ENCODE measurements at regions not wholly inside any gene's neighbourhood (a gene's known extent, or its start where the extent isn't known, plus 50 kb on each side); places are given as distances from the start of the nearest gene placed in this dataset.

DNA sequence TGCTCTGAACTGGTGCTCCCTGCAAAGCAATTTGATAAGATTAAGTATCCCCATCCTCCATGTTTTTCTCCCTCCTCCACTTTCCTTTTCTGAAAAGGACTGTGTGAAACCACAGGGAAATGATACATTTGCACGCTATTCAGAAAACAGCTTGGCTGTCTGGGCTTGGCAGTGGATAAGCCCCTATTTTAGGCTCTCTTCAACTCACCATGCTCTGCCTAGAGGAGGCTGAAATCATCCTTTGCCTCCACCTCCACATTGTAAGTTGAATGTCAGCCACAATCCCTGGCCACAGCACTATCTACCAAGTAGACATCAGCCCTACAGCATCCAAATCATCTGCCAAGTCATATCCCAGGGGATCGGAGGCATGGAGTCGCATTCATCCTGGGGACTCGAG lies 642.3 kb downstream of the RPS29 start:
- no peak for TF ChIP-seq ZFX (IDR thresholded peaks at IDR 0.05)
- TF ChIP-seq, protein P1, sequence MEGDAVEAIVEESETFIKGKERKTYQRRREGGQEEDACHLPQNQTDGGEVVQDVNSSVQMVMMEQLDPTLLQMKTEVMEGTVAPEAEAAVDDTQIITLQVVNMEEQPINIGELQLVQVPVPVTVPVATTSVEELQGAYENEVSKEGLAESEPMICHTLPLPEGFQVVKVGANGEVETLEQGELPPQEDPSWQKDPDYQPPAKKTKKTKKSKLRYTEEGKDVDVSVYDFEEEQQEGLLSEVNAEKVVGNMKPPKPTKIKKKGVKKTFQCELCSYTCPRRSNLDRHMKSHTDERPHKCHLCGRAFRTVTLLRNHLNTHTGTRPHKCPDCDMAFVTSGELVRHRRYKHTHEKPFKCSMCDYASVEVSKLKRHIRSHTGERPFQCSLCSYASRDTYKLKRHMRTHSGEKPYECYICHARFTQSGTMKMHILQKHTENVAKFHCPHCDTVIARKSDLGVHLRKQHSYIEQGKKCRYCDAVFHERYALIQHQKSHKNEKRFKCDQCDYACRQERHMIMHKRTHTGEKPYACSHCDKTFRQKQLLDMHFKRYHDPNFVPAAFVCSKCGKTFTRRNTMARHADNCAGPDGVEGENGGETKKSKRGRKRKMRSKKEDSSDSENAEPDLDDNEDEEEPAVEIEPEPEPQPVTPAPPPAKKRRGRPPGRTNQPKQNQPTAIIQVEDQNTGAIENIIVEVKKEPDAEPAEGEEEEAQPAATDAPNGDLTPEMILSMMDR (conservative IDR thresholded peaks at IDR 0.05), result no peak

Measured in C4-2B (cell line).